HG03442 (cell line): ENCODE measurements at regions not wholly inside any gene's neighbourhood (a gene's known extent, or its start where the extent isn't known, plus 50 kb on each side); places are given as distances from the start of the nearest gene placed in this dataset.

ENCODE experiments used
- ATAC-seq: cut with Tn5 transposase; IDR thresholded peaks from one replicate; pipeline ENCODE4 v1.9.1; 2021; ENCODE audit warnings: mild to moderate bottlenecking, moderate library complexity; ENCODE audit not compliant: unreplicated experiment

GRCh38 chr17:12521416-12521815 is 144.3 kb upstream of the MYOCD start:
- no peak for ATAC-seq

- no peak for ATAC-seq
Observed at GRCh38 chr17:12522336-12522735, 143.4 kb upstream of the MYOCD start.

GRCh38 chr17:12522743-12523183 is 142.9 kb upstream of the MYOCD start:
- no peak for ATAC-seq

DNA sequence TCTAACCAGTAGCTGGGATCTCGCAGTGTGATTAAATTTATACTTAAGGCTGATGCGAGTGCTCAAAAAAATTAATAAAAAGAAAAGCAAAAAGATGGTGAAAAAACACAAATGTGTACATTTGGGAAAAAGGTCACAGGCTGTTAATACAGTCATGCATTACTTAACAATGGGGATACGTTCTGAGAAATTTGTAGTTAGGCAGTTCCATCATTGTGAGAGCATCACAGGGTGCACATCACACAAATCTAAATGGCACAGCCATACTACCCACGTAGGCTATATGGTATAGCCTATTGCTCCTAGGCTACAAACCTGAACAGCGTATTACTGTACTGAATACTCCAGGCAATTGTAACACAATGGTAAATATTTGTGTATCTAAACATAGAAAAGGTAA is 142.4 kb upstream of the MYOCD start:
- ATAC-seq: no peak

DNA sequence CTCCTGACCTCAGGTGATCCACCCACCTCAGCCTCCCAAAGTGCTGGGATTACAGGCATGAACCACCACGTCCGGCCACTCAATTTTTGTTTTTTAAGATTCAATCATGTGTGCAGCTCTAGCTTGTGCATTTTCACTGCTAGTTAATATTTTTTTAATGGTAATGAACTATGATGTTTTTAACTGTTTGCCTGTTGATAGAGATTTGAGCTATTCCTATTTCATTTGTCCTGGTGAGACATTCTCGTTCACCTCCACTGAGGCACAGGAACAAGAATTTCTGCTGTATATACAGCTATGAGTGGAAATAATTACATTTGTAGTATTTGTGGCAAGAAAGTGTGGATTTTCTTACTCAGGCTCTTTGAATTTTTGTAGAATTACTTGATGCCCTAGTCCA is 137.7 kb upstream of the MYOCD start:
- no peak for ATAC-seq

GRCh38 chr17:12530161-12530560 is 135.5 kb upstream of the MYOCD start:
- no peak for ATAC-seq

GRCh38 chr17:12536021-12536420 is 129.7 kb upstream of the MYOCD start:
- no peak for ATAC-seq

GRCh38 chr17:12536472-12536871 is 129.2 kb upstream of the MYOCD start:
- ATAC-seq: no peak

- no peak for ATAC-seq
Observed at GRCh38 chr17:12537436-12537835, 128.3 kb upstream of the MYOCD start.

GRCh38 chr17:12538003-12538402 is 127.7 kb upstream of the MYOCD start:
- ATAC-seq: no peak

- ATAC-seq: peak; percentile 71
Observed at GRCh38 chr17:12545877-12546513, 119.7 kb upstream of the MYOCD start.

DNA sequence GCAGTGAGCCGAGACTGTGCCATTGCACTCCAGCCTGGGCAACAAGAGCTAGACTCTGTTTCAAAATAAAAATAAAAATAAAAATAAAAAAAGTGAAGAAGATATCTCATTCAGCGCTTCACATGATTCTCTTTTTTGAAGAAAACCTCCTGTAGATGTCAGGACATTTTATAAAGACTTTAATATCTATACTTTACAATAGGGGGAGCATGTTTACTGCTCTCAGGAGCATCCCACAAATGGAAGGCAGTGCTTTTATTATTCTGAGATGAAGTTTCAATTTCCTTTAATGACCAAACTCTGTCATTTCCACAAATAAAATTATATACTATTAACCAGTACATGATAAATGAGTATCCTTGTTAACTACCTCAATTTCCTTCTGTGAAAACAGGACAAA is 118.7 kb upstream of the MYOCD start:
- ATAC-seq: no peak

GRCh38 chr17:12547831-12548230 is 117.9 kb upstream of the MYOCD start:
- no peak for ATAC-seq

- no peak for ATAC-seq
Observed at GRCh38 chr17:12548558-12548957, 117.1 kb upstream of the MYOCD start.

- no peak for ATAC-seq
Observed at GRCh38 chr17:12549499-12550041, 116.1 kb upstream of the MYOCD start.

- ATAC-seq: no peak
Observed at GRCh38 chr17:12553625-12554024, 112.1 kb upstream of the MYOCD start.

GRCh38 chr17:12554251-12554650 is 111.4 kb upstream of the MYOCD start:
- no peak for ATAC-seq

- no peak for ATAC-seq
Observed at GRCh38 chr17:12566291-12566690, 99.4 kb upstream of the MYOCD start.

DNA sequence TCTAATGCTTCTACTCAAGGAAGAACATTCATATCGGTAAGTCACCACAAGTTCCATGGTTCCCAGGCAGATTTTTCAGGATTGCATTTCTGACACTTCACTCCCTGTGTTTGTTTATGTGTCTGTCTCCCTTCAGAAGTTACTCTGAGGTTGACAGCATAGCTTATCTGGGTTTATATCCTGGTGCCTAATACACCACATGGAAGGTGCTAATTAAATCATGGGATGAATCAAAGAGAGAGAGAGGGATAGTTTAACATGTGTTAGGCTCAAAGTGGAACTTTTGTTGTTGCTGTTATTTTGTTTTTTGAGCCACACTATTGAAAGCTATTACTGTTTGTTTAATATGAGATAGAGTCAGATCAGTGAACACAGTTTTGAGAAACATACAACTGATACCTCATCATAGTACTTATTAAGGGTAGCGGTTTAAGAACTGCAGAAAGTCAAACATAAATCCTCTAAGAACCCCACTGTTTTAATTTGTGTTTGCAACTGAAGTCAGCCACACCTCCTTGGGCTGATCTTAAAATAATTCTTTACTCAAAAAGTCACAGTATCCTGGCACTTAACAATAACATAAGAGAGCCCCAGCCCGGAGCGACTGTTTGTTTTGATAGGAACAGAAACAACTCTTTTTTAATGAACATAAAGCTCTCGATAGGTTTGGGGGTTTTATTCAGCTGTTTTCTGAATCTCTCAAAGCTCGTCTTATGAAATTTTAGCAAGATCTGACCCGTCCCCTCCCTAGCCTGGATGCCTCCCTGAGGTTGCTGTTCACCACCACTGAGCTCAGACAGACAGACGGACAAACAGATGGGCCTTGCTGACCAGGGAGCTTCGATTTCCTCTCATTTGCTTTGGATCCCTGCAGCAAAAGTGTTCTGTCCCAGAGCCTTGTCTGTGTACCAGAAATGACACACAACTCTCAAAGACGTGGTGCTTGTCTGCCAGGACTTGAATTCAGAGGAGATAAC is 98.3 kb upstream of the MYOCD start:
- no peak for ATAC-seq

DNA sequence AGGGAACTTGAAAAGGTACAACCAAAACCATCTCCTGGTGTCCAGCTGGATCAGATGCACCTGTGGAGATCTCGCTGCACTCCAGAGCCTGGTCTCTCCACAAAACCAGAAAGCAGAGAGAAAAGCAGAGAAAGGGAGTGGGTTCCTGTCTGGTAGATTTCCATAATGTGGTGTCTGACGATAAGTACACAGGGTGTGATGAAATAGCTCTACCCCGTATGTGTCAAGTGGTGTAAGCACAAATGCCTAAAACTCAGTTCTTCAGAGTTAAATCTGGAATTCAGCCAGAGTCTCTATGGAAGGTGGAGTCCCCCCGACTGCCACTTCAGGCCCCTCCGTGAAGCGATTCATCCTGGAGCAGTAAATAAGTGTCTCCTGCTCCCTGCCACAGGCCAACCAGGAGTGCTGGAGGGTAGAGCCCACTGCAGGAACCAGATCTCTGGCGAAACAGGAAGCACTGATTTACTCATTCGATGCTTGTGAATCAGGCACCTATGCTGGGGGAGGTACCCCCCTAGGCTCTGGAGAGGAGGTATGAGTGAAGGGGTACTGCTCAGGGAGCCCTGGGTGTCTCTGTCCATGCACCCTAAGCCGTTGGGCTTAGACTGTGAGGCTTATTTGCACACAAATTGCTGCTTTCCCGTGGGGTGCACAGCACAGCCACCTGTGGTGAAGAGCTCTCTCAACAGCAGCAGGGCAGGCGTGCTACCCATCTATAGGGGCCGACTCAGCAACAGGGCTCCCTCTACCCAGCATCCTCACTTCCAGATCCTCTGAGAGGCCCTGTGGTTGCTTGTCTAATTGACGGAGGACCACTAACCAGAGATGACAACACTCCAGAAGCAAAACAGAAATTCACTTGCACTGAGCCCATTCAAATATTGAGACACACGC is 97.1 kb upstream of the MYOCD start:
- no peak for ATAC-seq

DNA sequence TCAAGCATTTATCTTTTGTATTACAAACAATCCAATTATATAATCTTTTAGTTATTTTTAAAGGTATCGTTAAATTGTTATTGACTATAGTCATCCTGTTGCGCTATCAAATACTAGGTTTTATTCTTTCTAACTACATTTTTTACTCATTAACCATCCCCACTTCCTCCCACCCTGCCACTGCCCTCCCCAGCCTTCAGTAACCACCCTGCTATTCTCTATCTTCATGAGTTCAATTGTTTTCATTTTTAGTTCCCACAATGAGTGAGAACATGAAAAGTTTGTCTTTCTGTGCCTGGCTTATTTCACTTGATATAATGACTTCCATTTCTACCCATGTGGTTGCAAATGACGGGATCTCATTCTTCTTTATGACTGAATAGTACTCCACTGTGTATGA is 94.1 kb upstream of the MYOCD start:
- ATAC-seq: no peak
